ENCODE measurements at regions not wholly inside any gene's neighbourhood (a gene's known extent, or its start where the extent isn't known, plus 50 kb on each side); places are given as distances from the start of the nearest gene placed in this dataset.
"Not testable (repeated sequence)": the region's sequence is repeated elsewhere in the genome, so short reads cannot be mapped to it uniquely, and the experiment has no call there.

DNA sequence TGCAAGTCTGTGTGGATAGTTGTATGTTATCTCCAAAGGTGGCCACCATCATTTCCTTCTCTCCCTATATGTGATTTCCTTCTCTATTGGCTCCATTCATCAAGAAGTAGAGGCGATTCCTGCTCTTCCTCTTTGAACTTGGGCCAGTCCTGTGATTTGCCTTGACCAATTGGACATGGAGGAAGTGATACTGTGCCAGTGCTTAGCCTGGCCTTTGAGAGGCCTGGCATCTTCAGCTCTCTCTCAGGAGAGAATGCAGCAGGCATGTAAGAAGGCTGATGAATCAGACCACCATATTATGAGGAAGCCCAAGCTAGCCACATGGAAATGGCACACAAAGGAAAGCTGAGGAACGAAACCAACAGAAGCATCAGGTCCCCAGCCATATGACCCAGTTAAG lies 195.0 kb upstream of the SVIL start:
- Mint-ChIP-seq H3K9me3 (ENCODE audit: low read depth) (no peaks in the 10 kb centered on the region), H3K27ac (no peak overlapping the region), H3K36me3 (no peaks in the 10 kb centered on the region), H3K4me1 (peaks cover 2% of the 10 kb centered on the region), H3K4me3 (no peak overlapping the region), H3K27me3 (peaks cover 5% of the 10 kb centered on the region)
- CTCF ChIA-PET: no interaction called here
- no peak for ATAC-seq
- no peak for DNase-seq

GRCh38 chr10:29828956-29829355 lies 194.2 kb upstream of the SVIL start:
- H3K36me3 Mint-ChIP-seq: no peaks in the 10 kb centered on the region
- ATAC-seq (no peak), DNase-seq (no peak)
- H3K9me3 Mint-ChIP-seq (ENCODE audit: low read depth): no peaks in the 10 kb centered on the region
- no peak overlapping the region for H3K4me3 Mint-ChIP-seq
- peaks cover under 1% of the 10 kb centered on the region for H3K27me3 Mint-ChIP-seq
- no peak overlapping the region for H3K27ac Mint-ChIP-seq
- peaks cover 2% of the 10 kb centered on the region for H3K4me1 Mint-ChIP-seq
- CTCF ChIA-PET: no interaction called here

GRCh38 chr10:29828440-29828894 lies 193.7 kb upstream of the SVIL start:
- H3K4me1 Mint-ChIP-seq: peaks cover 2% of the 10 kb centered on the region
- H3K27me3 Mint-ChIP-seq: no peaks in the 10 kb centered on the region
- H3K36me3 Mint-ChIP-seq: no peaks in the 10 kb centered on the region
- no peak for DNase-seq
- CTCF ChIA-PET: no interaction called here
- no peak overlapping the region for H3K4me3 Mint-ChIP-seq
- ATAC-seq: no peak
- H3K27ac Mint-ChIP-seq: no peak overlapping the region
- H3K9me3 Mint-ChIP-seq (ENCODE audit: low read depth): no peaks in the 10 kb centered on the region

DNA sequence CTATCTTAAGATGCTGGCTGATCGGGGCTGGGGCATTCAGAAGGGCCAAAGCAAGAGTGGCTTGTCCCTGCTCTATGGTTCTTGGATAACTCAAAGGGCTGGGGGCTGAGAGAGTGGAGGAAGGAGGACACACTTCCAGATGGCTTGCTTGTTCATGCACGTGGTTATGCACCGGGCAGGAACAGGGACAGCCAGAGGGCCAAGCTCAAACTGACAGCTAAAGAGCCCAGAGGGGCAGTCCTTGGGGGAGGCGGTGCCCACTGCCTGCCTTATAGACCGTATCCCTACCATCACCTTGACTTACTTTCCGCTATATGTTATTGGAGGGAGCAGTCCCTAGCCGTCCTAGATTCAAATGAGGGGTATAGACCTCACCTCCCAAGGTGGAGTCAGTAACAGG lies 192.7 kb upstream of the SVIL start:
- no peak overlapping the region for H3K27ac Mint-ChIP-seq
- H3K4me3 Mint-ChIP-seq: no peak overlapping the region
- no peaks in the 10 kb centered on the region for H3K36me3 Mint-ChIP-seq
- ATAC-seq (no peak), DNase-seq (no peak)
- CTCF ChIA-PET: no interaction called here
- peaks cover 2% of the 10 kb centered on the region for H3K4me1 Mint-ChIP-seq
- no peaks in the 10 kb centered on the region for H3K27me3 Mint-ChIP-seq
- H3K9me3 Mint-ChIP-seq (ENCODE audit: low read depth): no peaks in the 10 kb centered on the region

DNA sequence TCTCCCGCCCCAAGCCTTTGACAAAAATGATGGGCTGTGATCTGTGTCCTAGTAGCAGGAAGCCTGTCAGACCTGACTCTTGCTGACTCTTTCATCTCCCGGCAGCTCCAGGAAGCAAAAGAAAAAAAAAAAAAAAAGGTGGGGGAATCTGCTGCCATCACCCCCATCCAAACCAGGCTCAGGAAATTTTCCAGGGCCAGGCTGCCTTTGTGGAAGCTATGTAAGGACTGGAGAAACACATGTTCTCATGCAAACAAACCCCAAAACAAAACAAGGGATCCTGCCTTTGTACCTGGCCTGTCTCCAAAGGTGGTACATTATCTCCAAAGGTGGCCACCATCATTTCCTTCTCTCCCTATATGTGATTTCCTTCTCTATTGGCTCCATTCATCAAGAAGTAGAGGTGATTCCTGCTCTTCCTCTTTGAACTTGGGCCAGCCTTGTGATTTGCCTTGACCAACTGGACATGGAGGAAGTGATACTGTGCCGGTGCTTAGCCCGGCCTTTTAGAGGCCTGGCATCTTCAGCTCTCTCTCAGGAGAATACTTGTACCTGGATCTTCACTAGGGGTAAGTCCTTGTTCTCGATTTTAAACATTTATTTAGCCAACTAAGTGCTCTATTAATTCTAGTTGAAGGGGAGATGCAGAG lies 192.2 kb upstream of the SVIL start:
- Mint-ChIP-seq H3K36me3 (no peaks in the 10 kb centered on the region), H3K4me1 (peaks cover 2% of the 10 kb centered on the region)

DNA sequence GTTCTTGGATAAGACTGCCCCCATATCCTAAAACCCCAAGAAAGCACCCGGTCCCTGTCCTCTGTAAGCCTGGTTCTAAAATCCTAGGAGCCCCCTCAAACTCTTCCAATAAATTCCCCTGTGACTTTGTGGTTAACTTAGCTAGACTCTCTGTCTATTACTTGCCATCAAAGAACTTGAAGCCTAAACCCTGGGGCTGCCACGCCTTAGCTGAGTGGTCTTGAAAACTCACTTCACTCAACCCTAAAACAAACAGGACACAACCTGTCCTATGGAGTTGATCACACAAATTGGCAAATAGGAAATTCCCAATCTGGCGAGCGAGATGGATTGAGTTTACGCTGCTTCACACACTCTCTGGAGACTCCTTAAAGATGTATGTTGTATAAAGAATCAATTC lies 191.4 kb upstream of the SVIL start:
- DNase-seq: no peak
- no peaks in the 10 kb centered on the region for H3K27me3 Mint-ChIP-seq
- no peaks in the 10 kb centered on the region for H3K36me3 Mint-ChIP-seq
- CTCF ChIA-PET: interaction anchor here (0.7 kb wide), 2 partner anchors 15 to 80 kb away, joined by 4 read pairs; no protein-coding TSS in a partner anchor
- H3K27ac Mint-ChIP-seq: no peak overlapping the region
- no peak for ATAC-seq
- peaks cover 2% of the 10 kb centered on the region for H3K4me1 Mint-ChIP-seq
- no peak overlapping the region for H3K4me3 Mint-ChIP-seq
- no peaks in the 10 kb centered on the region for H3K9me3 Mint-ChIP-seq (ENCODE audit: low read depth)

More for the DNA sequence above, 192.2 kb upstream of the SVIL start:
- Mint-ChIP-seq H3K27me3 (no peaks in the 10 kb centered on the region), H3K9me3 (ENCODE audit: low read depth) (no peaks in the 10 kb centered on the region), H3K4me3 (no peak overlapping the region), H3K27ac (no peak overlapping the region)
- ATAC-seq (no peak), DNase-seq (no peak)
- CTCF ChIA-PET: interaction anchor here (0.7 kb wide), 2 partner anchors 16 to 80 kb away, joined by 4 read pairs; no protein-coding TSS in a partner anchor

DNA sequence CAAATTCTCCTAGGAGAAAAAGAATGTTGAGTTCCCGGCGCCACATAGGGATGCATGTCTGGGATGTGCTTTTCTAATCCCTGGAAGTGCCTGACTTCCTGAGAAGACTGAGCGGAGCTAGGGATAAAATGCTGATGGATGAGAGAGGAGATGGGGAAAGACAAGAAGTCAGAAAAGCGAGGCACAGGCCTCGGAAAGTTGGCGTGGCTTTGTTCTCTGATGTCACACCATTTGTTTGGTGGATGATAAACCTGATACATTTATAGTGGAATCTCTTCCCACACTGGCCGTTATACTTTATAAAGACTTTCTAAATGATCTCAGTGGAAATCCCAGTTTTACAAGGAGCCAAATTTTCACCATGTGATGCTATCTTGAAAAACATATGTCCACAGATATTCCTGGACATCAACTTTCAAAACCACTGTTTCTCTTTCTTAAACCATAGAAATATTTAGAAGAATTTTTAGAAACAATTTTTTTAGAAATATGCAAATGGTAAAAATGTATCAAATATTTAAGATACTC lies 188.8 kb upstream of the SVIL start:
- H3K27ac Mint-ChIP-seq: no peak overlapping the region
- H3K27me3 Mint-ChIP-seq: no peaks in the 10 kb centered on the region
- DNase-seq (no peak), ATAC-seq (no peak)
- CTCF ChIA-PET: no interaction called here
- no peaks in the 10 kb centered on the region for H3K4me1 Mint-ChIP-seq
- H3K36me3 Mint-ChIP-seq: no peaks in the 10 kb centered on the region
- no peak overlapping the region for H3K4me3 Mint-ChIP-seq
- H3K9me3 Mint-ChIP-seq (ENCODE audit: low read depth): no peaks in the 10 kb centered on the region

- peaks cover 6% of the 10 kb centered on the region for H3K27me3 Mint-ChIP-seq
- no peak overlapping the region for H3K27ac Mint-ChIP-seq
- CTCF ChIA-PET: interaction anchor here (0.8 kb wide), 1 partner anchor 14 kb away, joined by 3 read pairs; no protein-coding TSS in a partner anchor
- no peaks in the 10 kb centered on the region for H3K4me1 Mint-ChIP-seq
- ATAC-seq (no peak), DNase-seq (no peak)
- no peaks in the 10 kb centered on the region for H3K9me3 Mint-ChIP-seq (ENCODE audit: low read depth)
- H3K4me3 Mint-ChIP-seq: no peak overlapping the region
- H3K36me3 Mint-ChIP-seq: no peaks in the 10 kb centered on the region
Measured at GRCh38 chr10:29820890-29821461, 186.2 kb upstream of the SVIL start.

- DNase-seq: no peak
- no peak for ATAC-seq
- Mint-ChIP-seq H3K36me3 (no peaks in the 10 kb centered on the region), H3K27me3 (peaks cover 8% of the 10 kb centered on the region), H3K4me3 (no peak overlapping the region), H3K27ac (no peak overlapping the region), H3K4me1 (peaks cover 6% of the 10 kb centered on the region), H3K9me3 (ENCODE audit: low read depth) (no peaks in the 10 kb centered on the region)
- CTCF ChIA-PET: no interaction called here
Measured at GRCh38 chr10:29816801-29817558, 182.2 kb upstream of the SVIL start.

DNA sequence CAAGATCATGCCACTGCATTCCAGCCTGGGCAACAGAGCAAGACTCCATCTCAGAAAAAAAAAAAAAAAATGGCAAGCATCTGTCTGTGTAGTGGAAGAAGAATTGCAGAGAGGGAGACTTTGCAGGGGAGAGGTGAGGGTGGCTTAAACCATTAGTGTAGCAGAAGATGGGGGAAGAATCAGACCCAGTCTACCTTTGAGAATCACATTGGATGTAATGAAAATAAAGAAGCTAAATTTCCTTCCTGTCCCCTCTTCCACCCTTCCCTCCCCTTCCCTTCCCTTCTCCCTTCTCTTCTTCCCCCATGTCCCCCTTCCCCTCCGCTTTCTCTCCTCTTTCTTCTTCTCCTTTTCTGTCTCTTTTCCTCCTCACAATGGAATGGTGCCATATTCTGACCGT lies 180.8 kb upstream of the SVIL start:
- Mint-ChIP-seq H3K9me3 (ENCODE audit: low read depth) (no peaks in the 10 kb centered on the region), H3K27ac (no peak overlapping the region), H3K36me3 (no peaks in the 10 kb centered on the region), H3K4me1 (peaks cover 16% of the 10 kb centered on the region), H3K27me3 (peaks cover 14% of the 10 kb centered on the region), H3K4me3 (no peak overlapping the region)
- no peak for ATAC-seq
- CTCF ChIA-PET: no interaction called here
- DNase-seq: no peak

DNA sequence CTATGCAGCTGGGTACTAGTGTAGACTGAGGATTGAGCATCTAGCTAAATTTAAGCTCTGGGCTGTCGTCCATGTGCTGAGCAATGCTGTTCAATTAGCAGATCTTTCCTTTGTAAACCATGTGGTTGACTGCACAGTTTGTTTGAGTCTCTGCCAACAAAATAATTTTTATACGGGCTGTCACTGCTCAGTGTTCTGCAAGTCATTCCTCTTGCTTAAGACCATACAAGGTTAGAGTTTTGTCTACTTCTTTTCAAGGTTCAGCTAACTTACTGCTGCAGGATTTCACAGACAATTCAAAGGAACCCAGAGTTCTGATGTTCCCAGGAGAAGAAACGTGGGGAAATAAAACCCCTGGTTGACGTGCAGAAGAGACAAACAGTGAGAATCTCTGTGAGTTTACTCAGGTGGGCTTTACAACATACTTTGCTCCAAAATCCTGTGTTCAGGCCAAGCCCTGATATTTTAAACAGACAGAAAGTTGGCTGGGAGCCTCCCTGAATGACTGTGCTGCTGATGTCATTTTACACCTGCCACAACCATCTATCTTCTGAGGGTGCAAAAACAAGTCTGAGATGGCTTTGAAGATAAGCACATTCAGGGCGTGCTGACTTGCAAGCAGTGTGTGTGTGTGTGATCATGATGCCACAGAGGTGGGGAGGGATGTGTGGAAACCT lies 177.1 kb upstream of the SVIL start:
- ATAC-seq (peak; percentile 94), DNase-seq (peak; percentile 59)
- CTCF ChIA-PET: no interaction called here
- Mint-ChIP-seq H3K27me3 (peaks cover 29% of the 10 kb centered on the region), H3K27ac (no peak overlapping the region), H3K4me1 (peaks cover 16% of the 10 kb centered on the region), H3K36me3 (no peaks in the 10 kb centered on the region), H3K4me3 (no peak overlapping the region), H3K9me3 (ENCODE audit: low read depth) (no peaks in the 10 kb centered on the region)

DNA sequence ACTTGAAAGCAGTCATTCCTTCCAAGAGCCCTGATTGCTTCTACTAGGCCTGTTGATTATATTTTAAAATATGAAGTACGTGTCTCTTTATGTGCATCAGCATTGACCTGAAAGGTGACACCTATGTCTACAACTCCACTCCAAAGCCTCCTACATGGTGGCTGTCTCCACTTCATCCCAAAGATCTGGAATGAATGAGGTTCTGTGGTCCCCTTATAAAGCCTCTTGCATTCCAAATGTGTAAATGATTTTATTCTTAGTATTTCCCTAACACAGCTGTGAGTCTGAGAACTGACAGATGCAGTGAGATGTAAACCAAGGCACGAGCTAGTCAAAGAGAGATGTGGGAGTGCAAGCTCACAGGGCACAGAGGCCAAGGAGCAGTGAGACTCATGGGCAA lies 176.0 kb upstream of the SVIL start:
- Mint-ChIP-seq H3K36me3 (no peaks in the 10 kb centered on the region), H3K4me1 (peaks cover 16% of the 10 kb centered on the region), H3K27me3 (peaks cover 31% of the 10 kb centered on the region), H3K27ac (no peak overlapping the region), H3K4me3 (no peak overlapping the region), H3K9me3 (ENCODE audit: low read depth) (no peaks in the 10 kb centered on the region)
- CTCF ChIA-PET: interaction anchor here (0.6 kb wide), 1 partner anchor 16 kb away, joined by 4 read pairs; no protein-coding TSS in a partner anchor
- ATAC-seq (no peak), DNase-seq (no peak)

DNA sequence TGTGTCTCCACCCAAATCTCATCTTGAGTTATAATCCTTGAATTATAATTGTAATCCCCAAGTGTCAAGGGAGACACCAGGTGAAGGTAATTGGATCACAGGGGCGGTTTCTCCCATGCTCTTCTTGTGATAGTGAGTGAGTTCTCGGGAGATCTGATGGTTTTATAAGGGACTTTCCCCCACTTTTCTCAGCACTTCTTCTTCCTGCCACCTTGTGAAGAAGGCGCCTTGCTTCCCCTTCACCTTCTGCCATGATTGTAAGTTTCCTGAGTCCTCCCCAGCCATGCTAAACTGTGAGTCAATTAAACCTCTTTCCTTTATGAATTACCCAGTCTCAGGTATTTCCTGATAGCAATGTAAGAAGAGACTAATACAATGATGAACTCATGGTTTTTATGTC lies 175.5 kb upstream of the SVIL start:
- DNase-seq; H3K9me3 Mint-ChIP-seq (ENCODE audit: low read depth); H3K27ac Mint-ChIP-seq; H3K36me3 Mint-ChIP-seq; ATAC-seq; CTCF ChIA-PET; H3K4me3 Mint-ChIP-seq: not testable (repeated sequence)
- Mint-ChIP-seq H3K27me3 (peaks cover 36% of the 10 kb centered on the region), H3K4me1 (peaks cover 16% of the 10 kb centered on the region)

Measured in activated CD8-positive, alpha-beta memory T cell treated with anti-CD3 and anti-CD28 coated beads, Interleukin-2, amount 10 ng/mL, durations not matched to agents 7 days and 5 days (primary cell).